Amniotic stem cell (primary cell): ENCODE measurements at regions not wholly inside any gene's neighbourhood (a gene's known extent, or its start where the extent isn't known, plus 50 kb on each side); places are given as distances from the start of the nearest gene placed in this dataset.

ENCODE experiments used
- DNase-seq: peaks from one replicate; lab custom pipeline; 2025; lab: John Stamatoyannopoulos, UW

DNA sequence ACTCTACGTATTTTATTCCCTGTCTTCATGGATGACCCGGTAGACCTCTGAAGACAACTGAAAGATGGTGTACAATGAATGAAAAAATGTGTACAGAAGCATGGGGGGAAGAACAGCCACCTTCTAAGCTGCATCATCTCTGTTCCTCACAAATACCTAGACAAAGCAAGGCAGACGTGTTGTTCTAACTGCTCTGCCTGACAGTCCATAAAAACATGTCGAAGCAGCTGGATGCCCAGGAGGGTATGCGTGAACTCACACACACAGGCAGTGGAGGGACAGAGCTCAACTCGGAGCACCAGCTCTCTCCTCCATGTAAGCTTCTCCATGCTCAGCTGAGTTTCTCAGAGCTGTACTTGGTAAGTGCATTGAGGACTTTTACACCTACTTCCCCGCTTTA lies 327.4 kb downstream of the CTTN start:
- no peak for DNase-seq

DNA sequence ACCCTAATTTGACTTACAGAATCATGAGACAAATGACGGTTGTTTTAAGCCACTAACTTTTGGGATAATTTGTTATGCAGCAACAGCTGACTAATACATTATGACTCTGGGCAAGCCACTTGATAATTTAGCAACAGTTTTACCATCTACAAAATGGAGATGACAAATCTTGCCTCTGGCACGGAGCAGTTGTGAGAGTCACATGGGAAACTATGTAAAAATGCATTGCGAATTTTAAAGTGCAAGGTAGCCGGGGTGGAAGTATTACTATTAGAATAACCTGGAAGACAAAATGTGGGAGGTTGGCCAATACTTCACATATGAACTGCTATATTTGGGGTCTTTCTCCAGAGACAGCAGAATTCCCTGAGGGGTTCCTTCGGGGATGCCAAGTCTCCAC lies 328.7 kb downstream of the CTTN start:
- no peak for DNase-seq

DNA sequence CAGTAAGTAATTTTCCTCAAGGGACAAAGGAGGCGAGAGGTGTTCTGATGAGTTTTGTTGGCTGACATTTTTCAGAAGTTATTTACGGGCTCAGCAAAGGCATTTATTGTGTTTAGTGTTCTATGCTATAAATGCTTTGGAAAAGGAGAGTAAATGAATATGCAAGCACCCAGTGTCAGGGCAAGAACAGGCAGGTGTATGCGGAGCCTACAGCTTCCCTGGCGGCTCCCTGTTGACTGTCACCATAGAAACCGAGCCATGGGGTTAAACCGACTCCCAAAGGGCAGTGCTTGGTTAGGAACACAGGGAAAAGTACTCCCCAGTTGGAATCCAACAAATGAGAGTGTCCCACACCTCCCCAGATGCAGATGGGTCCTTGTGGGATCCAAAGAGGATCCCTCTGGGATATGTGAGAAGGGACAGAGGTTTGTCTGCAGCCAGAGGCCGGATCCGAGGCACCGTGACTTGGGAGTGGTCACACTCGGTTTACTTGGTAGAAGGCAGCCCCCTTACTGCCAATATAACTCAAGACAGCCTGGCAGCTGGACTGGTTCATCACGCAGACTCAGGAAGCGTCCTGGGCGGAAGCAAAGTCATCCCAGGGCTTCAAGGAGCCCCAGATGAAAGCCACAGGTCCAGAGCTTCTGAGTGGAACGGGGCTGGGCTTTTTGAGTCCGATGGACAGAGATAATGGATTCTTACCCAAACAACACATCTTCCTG lies 329.7 kb downstream of the CTTN start:
- no peak for DNase-seq

DNA sequence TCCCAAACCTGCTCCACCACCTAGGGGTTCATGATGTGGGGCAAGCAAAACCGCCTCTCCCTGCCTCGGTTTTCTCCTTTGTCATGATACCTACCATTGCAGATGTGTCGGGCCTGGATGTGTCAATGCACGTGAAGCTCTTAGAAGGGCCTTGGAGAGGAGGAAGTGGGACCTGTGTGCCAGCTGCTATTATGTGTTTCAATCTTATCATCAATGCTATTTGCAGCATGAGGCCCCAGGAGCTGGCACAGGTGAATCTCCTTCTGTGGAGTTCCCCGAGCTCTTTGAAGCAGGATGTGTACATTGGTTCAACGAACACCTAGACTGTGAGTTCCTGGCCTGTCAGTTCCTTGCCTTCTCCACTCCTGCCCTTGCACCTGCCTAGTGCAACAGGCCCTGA lies 331.6 kb downstream of the CTTN start:
- DNase-seq: no peak

DNA sequence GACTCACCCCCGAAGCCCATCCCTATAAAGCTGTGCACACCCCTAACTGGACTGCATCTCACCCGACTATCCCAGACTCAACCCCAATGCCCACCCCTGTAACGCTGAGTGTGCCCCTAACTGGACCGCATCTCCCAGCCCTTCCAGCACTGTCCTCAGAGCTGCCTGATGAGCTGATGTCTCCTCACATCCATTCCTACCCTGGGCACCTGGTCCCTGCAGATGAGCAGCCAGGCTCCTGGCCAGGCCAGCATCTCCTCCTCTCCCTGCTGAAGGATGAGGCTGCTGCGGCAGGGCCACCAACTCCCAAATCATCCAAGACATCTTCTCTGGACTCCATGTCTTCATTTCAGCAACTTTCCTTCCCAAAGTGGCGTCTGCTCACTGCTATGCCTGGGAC lies 332.1 kb downstream of the CTTN start:
- DNase-seq: no peak

DNA sequence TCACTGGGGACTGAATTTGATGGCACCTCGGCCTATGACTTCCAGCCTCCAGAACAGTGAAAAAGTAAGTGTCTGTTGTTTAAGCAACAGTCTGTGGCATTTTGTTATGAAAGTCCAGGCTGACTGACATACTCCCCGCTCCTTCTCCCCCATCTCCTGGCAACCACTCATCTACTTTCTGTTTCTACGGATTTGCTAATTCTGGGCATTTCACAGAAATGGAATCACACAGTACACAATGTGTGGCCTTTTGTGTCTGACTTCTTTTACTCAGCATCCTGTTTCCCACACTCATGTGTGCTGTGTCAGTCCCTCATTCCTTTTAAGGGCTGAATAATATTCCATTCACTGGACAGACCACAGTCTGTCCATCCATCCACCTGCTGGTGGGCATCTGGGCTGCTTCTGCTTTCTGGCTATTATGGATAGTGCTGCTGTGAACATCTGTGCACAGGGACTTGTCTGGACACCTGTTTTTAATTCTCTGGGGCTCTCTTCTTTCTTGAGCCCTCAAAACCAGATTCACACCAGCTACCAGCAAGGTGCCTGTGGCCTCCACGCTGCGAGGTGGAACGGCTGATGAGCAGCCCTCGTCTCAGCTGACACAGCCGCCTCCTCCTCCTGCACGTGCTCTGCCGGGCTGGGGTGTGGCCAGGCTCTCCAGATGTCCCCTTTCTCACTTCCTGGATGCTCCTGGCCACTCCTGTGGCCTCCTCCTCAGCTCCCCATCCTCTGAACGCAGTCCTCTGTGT lies 333.1 kb downstream of the CTTN start:
- no peak for DNase-seq

DNA sequence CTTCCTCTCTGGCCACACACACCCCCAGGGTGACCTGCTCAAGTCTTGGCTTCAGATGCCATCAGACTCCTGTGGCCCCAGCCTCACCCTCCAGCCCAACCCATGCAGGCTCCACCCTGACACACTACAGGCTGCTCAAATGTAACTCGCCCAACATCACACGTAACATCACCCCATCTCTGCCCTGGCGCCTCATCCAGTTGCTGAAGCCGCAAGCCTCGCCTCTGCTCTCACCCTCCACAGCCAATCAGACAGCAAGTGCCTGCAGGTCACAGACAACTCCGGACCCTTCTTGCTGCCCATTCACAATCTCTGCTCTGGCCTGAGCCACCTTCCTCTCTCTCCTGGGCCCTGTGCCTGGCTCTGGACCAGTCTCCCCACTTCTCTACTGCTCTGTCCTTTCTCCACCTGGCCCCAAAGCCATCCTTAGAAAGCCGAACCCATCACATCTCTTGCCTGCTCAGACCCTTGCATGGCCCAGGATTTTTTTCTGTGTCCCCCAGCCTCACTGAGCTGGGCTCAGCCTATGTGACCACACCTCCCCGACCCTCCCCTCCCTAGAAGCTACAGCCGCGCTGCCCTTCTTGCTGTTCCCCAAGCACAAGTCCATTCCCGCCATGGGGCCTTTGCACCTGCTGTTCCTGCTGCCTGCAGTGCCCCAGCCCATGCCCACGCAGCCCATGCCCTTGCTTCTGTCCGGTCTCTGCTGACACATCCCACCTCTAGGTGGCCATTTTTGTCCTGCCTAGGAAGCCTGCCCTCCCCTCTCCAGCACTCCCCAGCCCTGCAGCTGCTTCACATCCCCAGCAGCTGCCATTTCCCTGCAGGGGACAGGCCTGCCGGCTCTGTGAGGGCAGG lies 333.9 kb downstream of the CTTN start:
- DNase-seq: no peak

DNA sequence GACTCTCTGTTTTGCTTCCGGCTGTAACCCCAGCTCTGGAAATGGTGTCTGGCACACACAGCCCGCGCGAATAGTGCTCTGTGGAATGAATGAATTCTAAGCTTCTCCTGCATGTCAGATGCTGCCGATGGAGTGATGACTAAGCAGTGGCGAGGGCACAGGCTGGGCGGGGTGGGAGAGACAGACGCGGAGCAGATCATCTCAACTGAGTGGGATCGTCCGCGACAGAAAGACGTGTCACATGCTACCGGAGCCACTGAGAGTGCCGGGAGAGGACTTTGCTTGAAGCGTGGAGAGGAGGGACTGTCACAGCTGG lies 334.5 kb downstream of the CTTN start:
- no peak for DNase-seq

DNA sequence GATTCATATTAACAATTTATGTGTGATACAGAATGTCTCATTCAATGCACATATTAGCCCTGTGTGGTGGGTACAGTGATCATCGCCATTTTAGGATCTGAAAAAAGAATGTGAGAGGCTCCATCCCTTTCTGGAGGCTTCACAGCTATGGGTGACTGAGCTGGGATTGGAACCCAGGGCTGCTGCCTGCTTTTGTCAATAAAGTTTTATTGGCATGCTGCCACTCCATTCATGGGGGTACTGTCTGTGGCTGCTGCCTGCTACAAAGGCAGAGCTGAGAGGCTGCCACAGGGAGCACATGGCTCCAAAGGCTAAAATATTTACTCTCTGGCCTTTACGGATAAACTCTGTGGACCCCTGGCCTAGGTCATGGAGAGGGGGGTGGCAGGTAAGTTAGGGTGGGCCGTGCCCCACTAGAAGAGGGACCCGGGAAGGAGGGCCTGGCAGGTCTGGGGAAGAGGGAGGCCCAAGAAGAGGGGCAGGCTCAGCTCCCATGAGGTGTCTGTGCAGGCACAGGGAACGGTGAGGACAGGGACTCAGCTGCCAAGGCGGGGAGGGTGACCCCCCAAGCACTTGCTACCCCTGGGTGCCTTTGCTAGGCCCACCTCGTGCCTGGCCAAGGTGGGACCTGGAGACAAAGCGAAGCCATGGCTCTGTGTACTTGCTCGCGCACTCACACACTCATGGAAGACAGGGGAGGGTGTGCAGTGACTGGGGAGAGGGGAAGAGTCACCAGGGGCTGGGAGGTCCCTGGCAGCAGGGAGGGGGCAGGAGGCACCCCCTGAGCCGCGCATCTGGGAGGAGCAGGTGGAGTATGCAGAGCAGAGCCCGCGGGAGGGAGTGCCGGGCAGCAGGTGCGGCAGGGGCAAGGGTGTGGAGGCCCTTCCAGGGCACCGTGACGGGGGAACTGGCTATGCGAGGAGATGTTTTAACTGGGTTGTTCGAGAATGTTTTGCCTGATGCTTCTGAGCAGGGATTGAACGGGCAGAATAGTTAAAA lies 335.3 kb downstream of the CTTN start:
- DNase-seq: no peak

DNA sequence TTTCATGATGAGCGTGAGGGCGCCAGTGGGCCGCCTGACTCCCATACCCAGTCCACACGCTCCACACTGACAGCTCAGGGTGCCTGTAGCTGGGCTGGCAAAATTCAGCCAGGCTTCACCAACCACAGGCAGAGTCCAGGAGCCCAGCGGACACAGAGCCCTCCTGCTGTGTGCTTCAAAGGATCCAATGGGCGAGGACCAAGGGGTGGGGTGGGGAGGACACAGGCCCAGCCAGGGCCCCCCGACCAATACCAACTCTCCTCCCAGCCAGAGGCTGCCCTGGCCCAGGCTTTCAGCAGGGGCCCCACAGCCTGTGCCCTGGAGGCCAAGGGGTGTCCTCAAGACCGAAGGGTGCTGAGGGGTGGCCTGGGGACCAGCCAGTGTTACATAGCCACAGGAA lies 336.1 kb downstream of the CTTN start:
- no peak for DNase-seq

DNA sequence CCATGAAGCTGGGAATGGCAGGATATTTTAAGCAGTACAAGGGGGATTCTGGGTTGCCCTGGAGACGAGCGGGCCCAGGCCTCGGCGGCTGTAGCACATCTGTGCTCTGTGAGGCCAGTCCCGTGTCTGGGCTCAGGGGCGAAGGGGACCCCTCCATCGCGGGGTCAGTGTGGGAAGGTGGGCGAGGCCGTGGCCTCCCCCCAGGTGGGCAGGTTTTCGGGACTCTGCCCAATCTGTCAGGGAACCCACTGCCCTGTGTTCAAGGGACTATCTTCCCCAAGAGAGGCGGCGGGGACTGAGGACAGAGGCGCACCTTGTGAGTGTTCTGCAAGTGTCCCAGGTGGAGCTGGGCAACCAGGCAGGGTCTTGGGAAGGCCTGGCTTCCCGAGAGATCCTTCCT lies 336.6 kb downstream of the CTTN start:
- DNase-seq: no peak

DNA sequence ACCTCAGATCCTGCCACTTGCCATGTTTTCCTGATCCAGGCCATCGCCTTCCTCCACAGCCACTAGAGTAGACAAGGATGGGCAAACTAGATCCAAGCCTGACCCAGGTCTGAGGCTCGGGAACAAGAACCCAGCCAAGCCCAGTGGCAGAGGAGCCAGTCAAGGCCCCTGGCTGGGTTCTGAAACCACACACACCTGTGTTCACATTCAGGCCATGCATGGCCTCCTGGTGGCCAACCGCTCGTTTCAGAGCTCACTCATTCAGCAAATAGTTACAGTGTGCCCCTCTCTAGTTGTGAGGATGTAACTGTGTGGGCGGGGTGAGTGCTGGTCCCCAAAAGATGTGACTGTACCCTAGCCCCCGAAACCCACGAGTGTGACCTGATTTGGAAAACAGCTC lies 337.6 kb downstream of the CTTN start:
- DNase-seq: no peak

DNA sequence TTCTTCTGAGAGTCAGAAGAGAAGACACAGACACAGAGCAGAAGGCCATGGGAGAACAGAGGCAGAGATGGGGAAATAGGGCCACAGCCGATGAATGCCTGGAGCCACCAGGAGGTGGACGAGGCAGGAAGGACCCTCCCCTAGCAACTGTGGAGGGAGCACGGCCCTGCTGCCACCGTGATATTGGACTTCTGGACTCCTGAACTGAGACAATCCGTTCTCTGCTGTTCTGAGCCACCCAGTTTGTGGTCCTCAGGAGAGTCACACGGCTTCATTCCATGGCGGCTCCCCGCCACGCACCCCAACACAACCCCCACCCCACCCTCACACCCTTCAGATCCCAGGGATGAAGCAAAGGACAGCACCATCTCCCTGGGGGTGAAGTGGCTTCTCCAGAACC lies 338.1 kb downstream of the CTTN start:
- no peak for DNase-seq

DNA sequence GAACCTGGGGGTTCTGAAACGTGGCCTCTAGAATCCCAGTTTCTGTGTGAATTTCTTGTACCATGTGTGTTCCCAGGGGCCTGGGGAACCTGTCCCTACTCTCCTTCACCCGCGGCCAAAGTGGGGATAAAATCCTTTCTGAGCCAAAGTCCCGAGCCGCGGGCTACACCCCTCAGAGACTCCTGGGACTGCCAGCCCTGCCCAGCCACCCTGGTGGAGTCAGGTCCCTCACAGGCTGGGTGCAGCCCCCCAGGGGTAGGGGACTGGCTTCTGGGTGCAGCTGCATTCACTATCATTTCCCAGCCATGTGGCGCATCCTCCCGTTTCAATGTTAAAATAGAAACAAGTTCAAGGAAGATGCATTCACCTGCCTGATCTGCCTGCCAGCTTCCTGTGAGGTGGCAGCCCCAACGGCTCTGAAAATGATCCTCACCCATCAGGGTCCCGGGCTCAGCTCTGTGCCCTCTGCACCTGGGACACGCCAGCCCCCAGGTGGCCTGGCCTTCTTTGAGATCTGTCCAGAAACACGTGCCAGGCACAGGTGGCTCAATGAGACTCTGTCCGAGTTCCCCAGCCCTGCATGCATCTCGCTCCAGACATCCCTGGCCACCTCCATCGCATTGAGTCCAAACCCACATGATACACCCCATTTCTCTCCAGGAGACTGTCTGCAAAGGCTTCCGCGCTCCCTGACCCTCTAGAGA lies 338.8 kb downstream of the CTTN start:
- no peak for DNase-seq

DNA sequence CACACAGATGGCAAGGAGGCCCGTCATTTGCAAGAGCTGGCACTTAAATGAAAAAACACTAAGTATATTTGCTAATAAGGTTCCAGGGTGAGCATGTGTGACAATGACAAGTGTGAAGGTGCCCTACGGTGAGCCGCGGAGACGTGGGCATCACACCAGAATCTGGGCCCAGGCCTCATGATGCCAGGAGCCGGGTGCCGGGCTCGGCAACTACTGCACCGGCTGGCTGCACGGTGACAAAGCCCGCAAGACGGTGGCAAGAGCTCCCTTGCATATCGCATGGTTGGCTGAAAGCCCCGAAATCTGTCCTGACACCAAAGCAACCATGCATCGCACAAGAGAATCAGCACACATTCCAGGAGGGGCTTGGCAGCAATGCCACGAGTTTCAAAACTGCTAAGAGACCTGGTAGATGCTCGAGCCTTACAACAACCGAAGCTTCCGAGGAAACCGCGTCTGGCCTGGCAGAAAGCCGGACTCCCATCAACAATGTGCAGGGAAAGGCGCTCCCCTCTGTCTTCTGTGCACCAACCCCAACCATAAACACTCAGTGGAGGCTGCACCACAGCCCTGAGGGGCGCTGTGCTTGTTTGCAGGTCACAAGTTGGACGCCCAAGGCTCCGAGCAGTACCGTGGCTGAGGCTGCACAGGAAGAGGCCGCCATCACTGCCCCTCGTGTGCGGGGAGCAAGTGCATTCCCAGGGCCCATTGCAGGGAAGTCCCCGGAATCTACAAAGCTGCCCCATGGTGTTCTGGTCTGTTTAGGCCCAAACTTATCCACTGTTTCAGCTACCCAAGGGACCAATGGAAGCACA lies 339.7 kb downstream of the CTTN start:
- DNase-seq: no peak

DNA sequence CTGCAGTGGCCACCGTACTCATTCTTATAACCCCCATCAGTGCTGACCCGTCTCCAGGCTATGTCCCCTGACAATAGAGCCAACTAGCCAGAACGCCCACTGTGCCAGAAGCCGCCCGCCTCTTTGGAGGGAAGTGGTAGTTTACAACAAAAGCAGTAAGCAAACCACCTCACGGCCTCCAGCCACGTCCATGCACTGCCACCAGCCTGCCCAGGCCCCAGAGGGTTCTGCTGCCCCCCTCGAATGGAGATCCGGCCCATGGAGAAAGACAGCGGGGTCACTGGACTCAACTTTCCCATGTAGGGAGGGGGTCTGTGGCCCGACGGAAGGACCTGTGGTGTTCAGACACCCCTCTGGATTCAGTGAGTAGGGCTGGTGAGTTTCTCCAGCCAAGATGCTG lies 340.3 kb downstream of the CTTN start:
- DNase-seq: no peak

DNA sequence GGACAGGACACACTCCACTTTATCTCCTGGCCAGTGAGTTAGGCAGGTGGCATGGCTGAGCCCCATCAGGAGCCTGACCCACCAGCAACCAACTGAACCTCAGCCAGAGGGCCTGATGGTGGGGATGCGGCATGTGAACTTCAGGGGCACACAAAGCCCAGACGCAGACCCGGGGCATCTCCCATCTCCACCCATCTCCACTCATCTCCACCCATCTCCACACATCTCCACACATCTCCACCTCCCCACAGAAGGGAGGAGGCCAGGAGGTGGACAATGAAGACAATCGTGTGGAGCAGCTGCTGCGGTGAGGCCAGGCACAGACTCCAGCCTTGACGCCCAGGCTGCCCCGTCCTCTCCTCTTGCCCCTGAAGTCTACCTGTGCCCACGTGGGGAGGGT lies 340.8 kb downstream of the CTTN start:
- no peak for DNase-seq

DNA sequence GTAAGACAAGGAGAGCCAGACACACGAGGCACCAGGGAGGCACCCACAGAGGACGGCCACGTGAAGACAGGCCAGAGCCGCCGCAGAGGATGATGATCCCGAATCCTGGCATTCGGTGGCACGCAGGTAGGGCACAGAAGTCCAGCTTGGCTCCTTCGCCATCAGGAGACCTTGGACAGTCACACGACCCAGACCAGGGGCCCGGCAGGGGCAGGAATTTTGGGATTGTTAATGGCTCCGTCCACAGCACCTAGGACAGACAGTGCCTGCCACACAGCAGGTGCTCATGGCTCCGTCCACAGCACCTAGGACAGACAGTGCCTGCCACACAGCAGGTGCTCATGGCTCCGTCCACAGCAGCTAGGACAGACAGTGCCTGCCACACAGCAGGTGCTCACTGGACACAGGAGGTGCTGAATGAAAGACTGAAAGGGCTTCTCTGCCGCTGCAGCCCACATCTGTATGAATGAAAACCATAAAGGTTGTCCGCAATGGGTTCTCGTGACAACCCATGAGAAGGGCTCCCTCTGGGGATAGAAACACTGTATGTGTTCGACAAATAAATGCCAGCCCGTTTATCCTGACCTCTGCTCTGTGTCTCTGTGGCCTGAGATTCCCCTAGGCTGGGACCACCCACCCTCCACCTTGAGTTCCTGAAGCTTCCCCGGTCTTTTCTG lies 341.6 kb downstream of the CTTN start:
- DNase-seq: no peak

DNA sequence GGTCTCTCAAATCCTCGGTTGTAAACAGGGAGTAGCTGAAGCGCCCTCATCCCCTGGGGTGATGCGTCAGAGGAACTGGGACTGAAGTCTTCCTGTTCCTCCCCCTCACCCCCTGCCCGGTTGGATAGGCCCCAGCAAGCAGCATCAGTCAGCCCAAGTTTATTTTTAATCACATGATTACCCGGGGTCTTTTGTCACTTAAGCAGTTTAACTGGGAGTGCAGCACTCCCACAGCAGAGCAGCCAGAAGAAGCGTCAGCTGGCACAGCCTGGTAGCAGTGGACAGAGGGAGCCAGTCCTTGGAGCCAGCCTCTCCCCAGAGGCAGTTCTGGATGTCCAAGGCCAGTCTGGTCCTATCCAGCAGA lies 342.1 kb downstream of the CTTN start:
- DNase-seq: no peak

DNA sequence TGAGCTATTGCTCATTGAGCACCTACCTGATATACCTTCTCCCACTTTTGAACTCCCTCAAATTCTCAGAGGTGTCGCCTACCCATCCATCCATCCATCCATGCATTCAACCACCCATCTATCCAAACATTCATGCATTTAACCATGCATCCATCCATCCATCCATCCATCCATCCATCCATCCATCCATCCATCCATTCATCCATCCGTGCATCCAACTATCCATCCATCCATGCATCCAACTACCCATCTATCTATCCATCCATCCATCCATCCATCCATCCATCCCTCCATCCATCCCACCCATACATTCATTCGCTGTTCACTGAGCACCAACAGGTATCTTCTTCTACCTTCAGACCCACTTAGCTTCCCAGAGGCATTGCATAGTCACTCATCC lies 342.8 kb downstream of the CTTN start:
- DNase-seq: no peak
